ENCODE measurements at regions not wholly inside any gene's neighbourhood (a gene's known extent, or its start where the extent isn't known, plus 50 kb on each side); places are given as distances from the start of the nearest gene placed in this dataset.

GRCh38 chr2:198322275-198322674 lies 517.9 kb downstream of the PLCL1 start:
- Histone ChIP-seq H3K27ac (ENCODE audit: low read length) (no peak overlapping the region), H3K27me3 (ENCODE audit: control insufficient read depth, insufficient read depth, low read length) (no peaks in the 10 kb centered on the region), H3K9me3 (ENCODE audit: control insufficient read depth, insufficient read depth, low read length) (no peaks in the 10 kb centered on the region; the same call in 1 of the 2 replicates), H3K4me1 (ENCODE audit: control insufficient read depth, insufficient read depth, low read length) (no peaks in the 10 kb centered on the region), H3K36me3 (ENCODE audit: control insufficient read depth, insufficient read depth, low read length) (no peaks in the 10 kb centered on the region), H3K4me3 (ENCODE audit: low read length) (no peak overlapping the region)
- no CpG with 5 or more reads among the region's 8 CpGs for WGBS (ENCODE audit: insufficient coverage, insufficient read length)
- DNase-seq (ENCODE audit: low read depth, low spot score) = no peak

GRCh38 chr2:198321522-198322088 lies 517.2 kb downstream of the PLCL1 start:
- Histone ChIP-seq H3K36me3 (ENCODE audit: control insufficient read depth, insufficient read depth, low read length) (no peaks in the 10 kb centered on the region), H3K9me3 (ENCODE audit: control insufficient read depth, insufficient read depth, low read length) (no peaks in the 10 kb centered on the region; the same call in 1 of the 2 replicates), H3K27ac (ENCODE audit: low read length) (no peak overlapping the region), H3K4me3 (ENCODE audit: low read length) (no peak overlapping the region), H3K27me3 (ENCODE audit: control insufficient read depth, insufficient read depth, low read length) (no peaks in the 10 kb centered on the region), H3K4me1 (ENCODE audit: control insufficient read depth, insufficient read depth, low read length) (no peaks in the 10 kb centered on the region; the same call in 1 of the 2 replicates)
- WGBS (ENCODE audit: insufficient coverage, insufficient read length) = no CpG with 5 or more reads among the region's 4 CpGs
- no peak for DNase-seq (ENCODE audit: low read depth, low spot score)

- H3K27ac ChIP-seq (ENCODE audit: low read length) = no peak overlapping the region
- WGBS (ENCODE audit: insufficient coverage, insufficient read length) = no CpG with 5 or more reads among the region's 7 CpGs
- no peaks in the 10 kb centered on the region for H3K27me3 ChIP-seq (ENCODE audit: control insufficient read depth, insufficient read depth, low read length)
- no peak for DNase-seq (ENCODE audit: low read depth, low spot score)
- no peaks in the 10 kb centered on the region; the same call in 1 of the 2 replicates for H3K9me3 ChIP-seq (ENCODE audit: control insufficient read depth, insufficient read depth, low read length)
- H3K4me3 ChIP-seq (ENCODE audit: low read length) = no peak overlapping the region
- H3K36me3 ChIP-seq (ENCODE audit: control insufficient read depth, insufficient read depth, low read length) = no peaks in the 10 kb centered on the region
- H3K4me1 ChIP-seq (ENCODE audit: control insufficient read depth, insufficient read depth, low read length) = no peaks in the 10 kb centered on the region; the same call in 1 of the 2 replicates
Measured at GRCh38 chr2:198316852-198317396, 512.5 kb downstream of the PLCL1 start.

- no peak for DNase-seq (ENCODE audit: low read depth, low spot score)
- Histone ChIP-seq H3K4me1 (ENCODE audit: control insufficient read depth, insufficient read depth, low read length) (no peaks in the 10 kb centered on the region; the same call in 1 of the 2 replicates), H3K27ac (ENCODE audit: low read length) (no peak overlapping the region), H3K9me3 (ENCODE audit: control insufficient read depth, insufficient read depth, low read length) (no peaks in the 10 kb centered on the region), H3K36me3 (ENCODE audit: control insufficient read depth, insufficient read depth, low read length) (no peaks in the 10 kb centered on the region), H3K27me3 (ENCODE audit: control insufficient read depth, insufficient read depth, low read length) (no peaks in the 10 kb centered on the region), H3K4me3 (ENCODE audit: low read length) (no peak overlapping the region)
- WGBS (ENCODE audit: insufficient coverage, insufficient read length) = no CpG with 5 or more reads among the region's 4 CpGs
Measured at GRCh38 chr2:198315791-198316630, 511.6 kb downstream of the PLCL1 start.

- H3K27me3 ChIP-seq (ENCODE audit: control insufficient read depth, insufficient read depth, low read length) = no peaks in the 10 kb centered on the region
- no peaks in the 10 kb centered on the region for H3K36me3 ChIP-seq (ENCODE audit: control insufficient read depth, insufficient read depth, low read length)
- DNase-seq (ENCODE audit: low read depth, low spot score) = peak; percentile 31
- no peak overlapping the region for H3K4me3 ChIP-seq (ENCODE audit: low read length)
- no CpG with 5 or more reads among the region's 8 CpGs for WGBS (ENCODE audit: insufficient coverage, insufficient read length)
- H3K9me3 ChIP-seq (ENCODE audit: control insufficient read depth, insufficient read depth, low read length) = no peaks in the 10 kb centered on the region
- no peaks in the 10 kb centered on the region; the same call in 1 of the 2 replicates for H3K4me1 ChIP-seq (ENCODE audit: control insufficient read depth, insufficient read depth, low read length)
- no peak overlapping the region for H3K27ac ChIP-seq (ENCODE audit: low read length)
Measured at GRCh38 chr2:198314559-198315153, 510.3 kb downstream of the PLCL1 start.

- H3K4me1 ChIP-seq (ENCODE audit: control insufficient read depth, insufficient read depth, low read length) = no peaks in the 10 kb centered on the region; the same call in 1 of the 2 replicates
- H3K9me3 ChIP-seq (ENCODE audit: control insufficient read depth, insufficient read depth, low read length) = no peaks in the 10 kb centered on the region
- H3K36me3 ChIP-seq (ENCODE audit: control insufficient read depth, insufficient read depth, low read length) = no peaks in the 10 kb centered on the region
- DNase-seq (ENCODE audit: low read depth, low spot score) = no peak
- WGBS (ENCODE audit: insufficient coverage, insufficient read length) = no CpG with 5 or more reads among the region's 11 CpGs
- H3K4me3 ChIP-seq (ENCODE audit: low read length) = no peak overlapping the region
- H3K27ac ChIP-seq (ENCODE audit: low read length) = no peak overlapping the region
- H3K27me3 ChIP-seq (ENCODE audit: control insufficient read depth, insufficient read depth, low read length) = no peaks in the 10 kb centered on the region
Measured at GRCh38 chr2:198312596-198313483, 508.4 kb downstream of the PLCL1 start.

GRCh38 chr2:198311020-198311419 lies 506.6 kb downstream of the PLCL1 start:
- no CpG with 5 or more reads among the region's 5 CpGs for WGBS (ENCODE audit: insufficient coverage, insufficient read length)
- peaks cover 3% of the 10 kb centered on the region; the same call in 1 of the 2 replicates for H3K4me1 ChIP-seq (ENCODE audit: control insufficient read depth, insufficient read depth, low read length)
- H3K27me3 ChIP-seq (ENCODE audit: control insufficient read depth, insufficient read depth, low read length) = no peaks in the 10 kb centered on the region
- DNase-seq (ENCODE audit: low read depth, low spot score) = no peak
- no peak overlapping the region for H3K4me3 ChIP-seq (ENCODE audit: low read length)
- no peaks in the 10 kb centered on the region for H3K36me3 ChIP-seq (ENCODE audit: control insufficient read depth, insufficient read depth, low read length)
- no peak overlapping the region for H3K27ac ChIP-seq (ENCODE audit: low read length)
- H3K9me3 ChIP-seq (ENCODE audit: control insufficient read depth, insufficient read depth, low read length) = no peaks in the 10 kb centered on the region

- peaks cover 3% of the 10 kb centered on the region; the same call in 1 of the 2 replicates for H3K4me1 ChIP-seq (ENCODE audit: control insufficient read depth, insufficient read depth, low read length)
- H3K27me3 ChIP-seq (ENCODE audit: control insufficient read depth, insufficient read depth, low read length) = no peaks in the 10 kb centered on the region
- DNase-seq (ENCODE audit: low read depth, low spot score) = peak; percentile 31
- no peaks in the 10 kb centered on the region for H3K9me3 ChIP-seq (ENCODE audit: control insufficient read depth, insufficient read depth, low read length)
- H3K4me3 ChIP-seq (ENCODE audit: low read length) = no peak overlapping the region
- H3K36me3 ChIP-seq (ENCODE audit: control insufficient read depth, insufficient read depth, low read length) = no peaks in the 10 kb centered on the region
- no peak overlapping the region for H3K27ac ChIP-seq (ENCODE audit: low read length)
- WGBS (ENCODE audit: insufficient coverage, insufficient read length) = no CpG with 5 or more reads among the region's 8 CpGs
Measured at GRCh38 chr2:198309673-198310280, 505.4 kb downstream of the PLCL1 start.

GRCh38 chr2:198309081-198309480 lies 504.7 kb downstream of the PLCL1 start:
- Histone ChIP-seq H3K36me3 (ENCODE audit: control insufficient read depth, insufficient read depth, low read length) (no peaks in the 10 kb centered on the region), H3K4me3 (ENCODE audit: low read length) (no peak overlapping the region), H3K4me1 (ENCODE audit: control insufficient read depth, insufficient read depth, low read length) (peaks cover 4% of the 10 kb centered on the region), H3K9me3 (ENCODE audit: control insufficient read depth, insufficient read depth, low read length) (no peaks in the 10 kb centered on the region), H3K27me3 (ENCODE audit: control insufficient read depth, insufficient read depth, low read length) (no peaks in the 10 kb centered on the region), H3K27ac (ENCODE audit: low read length) (no peak overlapping the region)
- no peak for DNase-seq (ENCODE audit: low read depth, low spot score)
- no CpG with 5 or more reads among the region's 1 CpG for WGBS (ENCODE audit: insufficient coverage, insufficient read length)

Data from iPS DF 6.9 (cell line).